Spinal cord (tissue), 9 donors: ENCODE measurements at regions not wholly inside any gene's neighbourhood (a gene's known extent, or its start where the extent isn't known, plus 50 kb on each side); places are given as distances from the start of the nearest gene placed in this dataset.
"Not testable (repeated sequence)": the region's sequence is repeated elsewhere in the genome, so short reads cannot be mapped to it uniquely, and the experiment has no call there.

Source experiments
- DNase-seq, 6 donors: peaks; one replicate each; pipeline versions ENCODE4 v3.0.0 to v3.0.0-alpha.2; 2013 to 2015; ENCODE audit warnings: low spot score in 6 of 6, low read depth in 4 of 6
- H3K27ac ChIP-seq: one replicate; pipeline ENCODE4 v1.5.1; 2013; ENCODE audit warnings: low read depth, low read length, control low read depth
- H3K27me3 ChIP-seq: one replicate; pipeline ENCODE4 v1.6.1; 2013; ENCODE audit warnings: low read length; ENCODE audit not compliant: control insufficient read depth, insufficient read depth
- H3K36me3 ChIP-seq: one replicate; pipeline ENCODE4 v1.6.1; 2013; ENCODE audit warnings: low read length; ENCODE audit not compliant: control insufficient read depth, insufficient read depth
- H3K4me1 ChIP-seq: one replicate; pipeline ENCODE4 v1.6.1; 2013; ENCODE audit warnings: low read length; ENCODE audit not compliant: control insufficient read depth, insufficient read depth
- H3K4me3 ChIP-seq: one replicate; pipeline ENCODE4 v1.5.1; 2013; ENCODE audit warnings: low read depth, low read length, control low read depth
- H3K9me3 ChIP-seq: one replicate; pipeline ENCODE4 v1.6.1; 2013; ENCODE audit warnings: low read length; ENCODE audit not compliant: control insufficient read depth, insufficient read depth
- WGBS: methylation state at CpG from one replicate; pipeline ENCODE4 v1.1.5; 2013; ENCODE audit warnings: missing lambda C conversion rate; ENCODE audit not compliant: insufficient coverage; 5-methylcytosine and 5-hydroxymethylcytosine counted together
- donor health status: healthy.

- no CpG with 5 or more reads among the region's 6 CpGs for WGBS
- not testable (repeated sequence) for H3K4me1 ChIP-seq, H3K4me3 ChIP-seq, DNase-seq, H3K27ac ChIP-seq, H3K9me3 ChIP-seq, H3K36me3 ChIP-seq, H3K27me3 ChIP-seq
Observed at GRCh38 chr9:67635067-67635466, 223.7 kb upstream of the ANKRD20A1 start.

DNA sequence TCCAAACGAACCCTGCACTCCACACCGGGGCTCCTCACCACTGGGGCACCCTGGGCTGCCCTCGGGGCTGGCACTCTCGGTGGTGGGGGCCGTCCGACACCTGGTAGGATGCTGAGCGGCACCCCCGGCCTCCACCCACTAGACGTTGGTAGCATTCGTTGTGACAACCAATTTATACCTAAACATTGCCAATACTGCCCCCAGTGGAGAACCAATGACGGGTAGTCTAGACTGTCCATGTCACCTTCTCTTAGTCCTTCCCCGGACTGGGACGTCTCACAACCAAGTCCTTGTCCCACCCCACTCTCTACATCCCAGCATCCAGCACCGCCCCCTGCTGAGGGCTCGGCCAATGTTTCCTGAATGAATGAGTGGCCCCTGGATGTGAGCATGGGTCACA, 246.8 kb upstream of the ANKRD20A1 start:
- H3K36me3 ChIP-seq, H3K27me3 ChIP-seq, H3K9me3 ChIP-seq, H3K4me1 ChIP-seq, H3K27ac ChIP-seq, DNase-seq, H3K4me3 ChIP-seq: not testable (repeated sequence)
- 85% methylated on average over 8 of the region's 15 CpGs for WGBS

DNA sequence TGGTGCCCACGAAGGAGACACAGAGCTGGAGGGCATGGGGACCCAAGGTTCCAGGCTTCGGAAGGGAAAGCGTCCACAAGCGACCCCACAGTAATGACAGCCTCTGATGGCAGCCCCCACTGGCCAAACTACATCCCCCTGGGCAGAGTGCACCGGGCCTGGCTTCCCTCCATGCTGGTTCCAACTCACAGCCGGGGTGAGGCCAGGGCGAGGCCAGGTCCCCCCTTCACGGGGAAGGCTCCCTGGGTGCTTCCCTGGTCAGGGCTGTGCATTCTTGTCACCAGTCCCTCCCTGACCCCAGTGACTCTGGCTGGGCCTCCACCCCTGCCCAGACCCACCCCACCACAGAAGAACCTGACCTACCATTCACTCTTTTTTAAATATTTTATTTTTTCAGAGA, 248.9 kb upstream of the ANKRD20A1 start:
- not testable (repeated sequence) for H3K9me3 ChIP-seq, DNase-seq, H3K27ac ChIP-seq, H3K4me1 ChIP-seq, H3K4me3 ChIP-seq, H3K27me3 ChIP-seq, H3K36me3 ChIP-seq
- WGBS, result no CpG with 5 or more reads among the region's 8 CpGs

GRCh38 chr9:67609435-67609834, 249.3 kb upstream of the ANKRD20A1 start:
- WGBS, result no CpG with 5 or more reads among the region's 7 CpGs
- not testable (repeated sequence) for H3K36me3 ChIP-seq, H3K4me1 ChIP-seq, DNase-seq, H3K27me3 ChIP-seq, H3K9me3 ChIP-seq, H3K27ac ChIP-seq, H3K4me3 ChIP-seq

DNA sequence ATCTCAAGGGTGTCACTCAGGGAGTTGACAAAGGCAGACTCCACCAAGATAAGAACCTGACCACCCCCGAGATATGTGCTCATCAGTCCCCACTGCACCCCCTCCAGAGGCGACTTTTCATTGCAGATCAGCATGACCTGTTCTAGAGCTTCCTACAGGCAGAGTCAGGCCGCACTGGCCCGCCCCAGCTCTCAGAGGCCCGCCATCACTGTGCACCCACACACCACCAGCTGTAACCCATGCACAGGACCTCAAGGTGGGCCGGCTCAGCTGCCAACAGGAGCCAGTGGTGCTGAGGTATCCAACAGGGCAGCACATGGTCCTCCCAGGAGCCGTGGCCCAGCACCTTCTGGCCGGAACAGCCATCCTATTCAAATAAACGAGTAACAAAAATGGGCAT, 253.6 kb upstream of the ANKRD20A1 start:
- not testable (repeated sequence) for H3K27me3 ChIP-seq, H3K27ac ChIP-seq, H3K9me3 ChIP-seq, H3K4me3 ChIP-seq, H3K36me3 ChIP-seq, DNase-seq, H3K4me1 ChIP-seq
- WGBS, result no CpG with 5 or more reads among the region's 9 CpGs

- H3K9me3 ChIP-seq, H3K27me3 ChIP-seq, H3K4me1 ChIP-seq, H3K36me3 ChIP-seq, H3K4me3 ChIP-seq, DNase-seq, H3K27ac ChIP-seq: not testable (repeated sequence)
- no CpG with 5 or more reads among the region's 9 CpGs for WGBS
Observed at GRCh38 chr9:67603609-67604008, 255.1 kb upstream of the ANKRD20A1 start.

GRCh38 chr9:67592424-67592823, 266.3 kb upstream of the ANKRD20A1 start:
- H3K9me3 ChIP-seq, H3K4me1 ChIP-seq, H3K27me3 ChIP-seq, H3K4me3 ChIP-seq, H3K27ac ChIP-seq, DNase-seq, H3K36me3 ChIP-seq: not testable (repeated sequence)
- no CpG with 5 or more reads among the region's 8 CpGs for WGBS

DNA sequence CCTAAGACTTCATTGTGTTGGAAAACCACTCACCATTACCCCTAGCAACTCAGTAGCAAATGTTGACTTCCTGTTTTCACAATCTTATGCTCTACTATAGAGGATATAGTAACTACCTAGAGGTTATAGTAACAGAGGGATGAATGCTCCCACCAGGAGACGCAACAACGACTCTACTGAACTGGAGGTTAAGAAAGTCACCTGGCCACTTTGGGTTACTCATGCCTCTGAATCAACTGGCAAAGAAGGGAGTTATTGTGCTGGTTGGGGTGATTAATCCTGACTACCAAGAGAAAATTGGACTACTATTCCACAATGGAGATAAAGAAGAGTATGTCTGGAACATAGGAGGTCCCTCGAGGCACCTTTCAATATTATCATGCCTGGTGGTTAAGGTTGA, 302.9 kb upstream of the ANKRD20A1 start:
- not testable (repeated sequence) for H3K9me3 ChIP-seq, H3K4me1 ChIP-seq, H3K36me3 ChIP-seq, DNase-seq, H3K27me3 ChIP-seq, H3K27ac ChIP-seq, H3K4me3 ChIP-seq
- WGBS, result no CpG with 5 or more reads among the region's 3 CpGs

GRCh38 chr9:67550044-67550443, 308.7 kb upstream of the ANKRD20A1 start:
- H3K36me3 ChIP-seq, DNase-seq: not testable (repeated sequence)
- WGBS, result no CpG with 5 or more reads among the region's 6 CpGs

GRCh38 chr9:67529834-67530233, 328.9 kb upstream of the ANKRD20A1 start:
- not testable (repeated sequence) for H3K4me3 ChIP-seq, H3K36me3 ChIP-seq, H3K27me3 ChIP-seq, DNase-seq, H3K9me3 ChIP-seq, H3K4me1 ChIP-seq, H3K27ac ChIP-seq
- WGBS, result no CpG with 5 or more reads among the region's 4 CpGs

More at GRCh38 chr9:67550044-67550443, 308.7 kb upstream of the ANKRD20A1 start:
- H3K27me3 ChIP-seq, H3K4me1 ChIP-seq, H3K9me3 ChIP-seq, H3K27ac ChIP-seq, H3K4me3 ChIP-seq: not testable (repeated sequence)

- not testable (repeated sequence) for H3K4me3 ChIP-seq, H3K27me3 ChIP-seq, DNase-seq, H3K9me3 ChIP-seq, H3K4me1 ChIP-seq, H3K36me3 ChIP-seq, H3K27ac ChIP-seq
- WGBS, result no CpG with 5 or more reads among the region's 5 CpGs
Observed at GRCh38 chr9:67516938-67517337, 341.8 kb upstream of the ANKRD20A1 start.
